GM12891 (cell line): ENCODE measurements at regions not wholly inside any gene's neighbourhood (a gene's known extent, or its start where the extent isn't known, plus 50 kb on each side); places are given as distances from the start of the nearest gene placed in this dataset.

Experiments used
- PAX5 ChIP-seq: IDR thresholded peaks from 2 replicates; pipeline ENCODE4 v1.6.1; 2011; ENCODE audit warnings: low read length, moderate library complexity, mild to moderate bottlenecking; ENCODE audit not compliant: insufficient read depth, severe bottlenecking
- POLR2A ChIP-seq: IDR thresholded peaks from 2 replicates; pipeline ENCODE4 v1.6.1; 2011; ENCODE audit warnings: low read depth, low read length, control low read depth
- POLR2AphosphoS5 ChIP-seq: IDR thresholded peaks from 2 replicates; pipeline ENCODE4 v1.6.1; 2011; ENCODE audit warnings: low read depth, low read length, control low read depth
- SPI1 ChIP-seq: IDR thresholded peaks from 2 replicates; pipeline ENCODE4 v1.6.1; 2011; ENCODE audit warnings: low read depth, low read length, control low read depth
- TAF1 ChIP-seq: IDR thresholded peaks from 2 replicates; pipeline ENCODE4 v1.6.1; 2011; ENCODE audit warnings: low read depth, low read length, control low read depth

GRCh38 chr12:38389614-38390013, 73.0 kb downstream of the ALG10B start:
- TF ChIP-seq POLR2A (no peak), POLR2AphosphoS5 (no peak), TAF1 (no peak), SPI1 (no peak), PAX5 (no peak)
